ENCODE measurements at regions not wholly inside any gene's neighbourhood (a gene's known extent, or its start where the extent isn't known, plus 50 kb on each side); places are given as distances from the start of the nearest gene placed in this dataset.

DNA sequence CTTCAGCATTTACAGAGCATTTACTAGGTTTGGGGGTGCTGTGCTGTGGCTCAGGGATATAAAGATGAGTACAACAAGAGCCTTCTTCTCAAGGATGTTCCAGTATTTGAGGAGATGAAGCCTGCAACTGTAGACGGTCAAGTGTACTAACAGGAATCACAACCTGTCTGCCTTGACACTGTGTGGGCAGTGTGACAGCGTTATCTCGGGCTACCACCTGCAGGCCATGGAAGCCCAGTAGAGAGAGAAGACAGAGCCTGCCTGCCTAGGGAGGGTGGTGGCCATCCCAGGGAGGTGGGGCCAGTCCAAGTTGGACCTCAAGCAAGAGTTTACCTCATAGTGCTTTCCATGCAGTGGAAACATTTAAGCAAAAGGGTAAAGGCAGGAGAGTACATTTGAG, 215.1 kb upstream of the ASIC2 start:
- no peak for DNase-seq (ENCODE audit: low read depth)
- TF ChIP-seq, protein P1, sequence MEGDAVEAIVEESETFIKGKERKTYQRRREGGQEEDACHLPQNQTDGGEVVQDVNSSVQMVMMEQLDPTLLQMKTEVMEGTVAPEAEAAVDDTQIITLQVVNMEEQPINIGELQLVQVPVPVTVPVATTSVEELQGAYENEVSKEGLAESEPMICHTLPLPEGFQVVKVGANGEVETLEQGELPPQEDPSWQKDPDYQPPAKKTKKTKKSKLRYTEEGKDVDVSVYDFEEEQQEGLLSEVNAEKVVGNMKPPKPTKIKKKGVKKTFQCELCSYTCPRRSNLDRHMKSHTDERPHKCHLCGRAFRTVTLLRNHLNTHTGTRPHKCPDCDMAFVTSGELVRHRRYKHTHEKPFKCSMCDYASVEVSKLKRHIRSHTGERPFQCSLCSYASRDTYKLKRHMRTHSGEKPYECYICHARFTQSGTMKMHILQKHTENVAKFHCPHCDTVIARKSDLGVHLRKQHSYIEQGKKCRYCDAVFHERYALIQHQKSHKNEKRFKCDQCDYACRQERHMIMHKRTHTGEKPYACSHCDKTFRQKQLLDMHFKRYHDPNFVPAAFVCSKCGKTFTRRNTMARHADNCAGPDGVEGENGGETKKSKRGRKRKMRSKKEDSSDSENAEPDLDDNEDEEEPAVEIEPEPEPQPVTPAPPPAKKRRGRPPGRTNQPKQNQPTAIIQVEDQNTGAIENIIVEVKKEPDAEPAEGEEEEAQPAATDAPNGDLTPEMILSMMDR (IDR thresholded peaks at IDR 0.05; ENCODE audit: control insufficient read depth, insufficient read depth, low read depth, low read length, missing control alignments), result no peak
- H3K4me3 ChIP-seq (ENCODE audit: control insufficient read depth, low read depth, low read length), result no peak overlapping the region

DNA sequence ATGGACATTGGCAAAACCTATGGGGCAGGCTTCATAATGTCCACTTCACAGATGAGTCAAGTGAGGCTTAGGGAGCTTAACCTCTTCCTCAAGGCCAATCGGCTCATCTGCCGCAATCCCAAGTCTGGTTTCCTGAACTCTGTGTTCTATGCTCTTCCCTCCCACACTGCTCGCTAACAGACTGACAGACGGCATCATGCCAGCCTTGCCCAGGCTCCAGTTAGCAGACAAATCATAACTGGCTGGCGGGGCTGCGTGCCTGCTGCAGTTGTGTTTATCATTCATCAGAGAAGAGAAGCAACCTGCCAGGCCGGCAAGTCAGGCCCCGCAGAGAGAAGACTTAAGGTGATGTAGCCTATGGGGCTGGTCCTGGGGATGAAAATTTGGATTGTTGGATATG, 216.2 kb upstream of the ASIC2 start:
- H3K4me3 ChIP-seq (ENCODE audit: control insufficient read depth, low read depth, low read length), result no peak overlapping the region
- DNase-seq (ENCODE audit: low read depth), result no peak
- TF ChIP-seq, protein P1 (IDR thresholded peaks at IDR 0.05; ENCODE audit: control insufficient read depth, insufficient read depth, low read depth, low read length, missing control alignments), result no peak

DNA sequence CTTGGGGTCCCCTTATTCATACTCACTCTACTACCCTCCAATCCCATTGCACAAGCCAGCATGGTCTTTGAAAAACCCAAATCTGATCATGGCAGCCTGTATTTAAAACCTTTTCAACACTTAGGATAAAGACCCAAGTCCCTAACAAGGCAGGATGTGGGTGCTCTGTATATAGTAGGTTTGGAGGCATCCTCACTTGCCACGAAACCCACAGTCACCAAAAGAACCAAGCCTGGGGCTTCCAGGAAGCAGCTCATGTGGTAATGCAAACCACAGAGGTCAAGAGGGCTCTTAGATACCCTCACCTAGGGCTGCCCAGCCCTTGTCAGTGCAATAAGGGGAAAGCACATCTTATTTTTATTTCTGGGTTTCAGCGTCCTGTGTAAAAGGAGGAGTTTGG, 218.6 kb upstream of the ASIC2 start:
- DNase-seq (ENCODE audit: low read depth), result no peak
- TF ChIP-seq, protein P1 (IDR thresholded peaks at IDR 0.05; ENCODE audit: control insufficient read depth, insufficient read depth, low read depth, low read length, missing control alignments), result no peak
- H3K4me3 ChIP-seq (ENCODE audit: control insufficient read depth, low read depth, low read length), result no peak overlapping the region

DNA sequence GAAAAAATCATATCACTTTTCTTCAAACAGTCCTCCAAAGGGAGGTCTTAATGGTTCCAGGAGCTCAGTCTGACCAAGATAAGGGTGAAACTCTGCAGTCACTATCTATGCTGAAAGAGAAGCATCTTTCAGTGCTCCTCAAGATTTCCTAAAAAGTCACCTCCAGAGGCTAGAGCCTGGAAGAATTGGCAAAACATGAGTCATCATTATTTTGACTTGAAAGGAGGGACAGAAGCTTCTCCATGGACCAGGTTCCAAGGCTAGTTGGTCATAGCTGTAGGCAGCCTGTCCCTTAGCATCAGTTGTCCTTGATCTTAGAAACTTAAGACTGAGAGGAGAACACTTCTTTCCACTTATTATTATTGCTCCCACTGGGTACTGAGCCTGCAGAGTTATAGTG, 219.0 kb upstream of the ASIC2 start:
- no peak overlapping the region for H3K4me3 ChIP-seq (ENCODE audit: control insufficient read depth, low read depth, low read length)
- no peak for DNase-seq (ENCODE audit: low read depth)
- TF ChIP-seq, protein P1 (IDR thresholded peaks at IDR 0.05; ENCODE audit: control insufficient read depth, insufficient read depth, low read depth, low read length, missing control alignments), result no peak

DNA sequence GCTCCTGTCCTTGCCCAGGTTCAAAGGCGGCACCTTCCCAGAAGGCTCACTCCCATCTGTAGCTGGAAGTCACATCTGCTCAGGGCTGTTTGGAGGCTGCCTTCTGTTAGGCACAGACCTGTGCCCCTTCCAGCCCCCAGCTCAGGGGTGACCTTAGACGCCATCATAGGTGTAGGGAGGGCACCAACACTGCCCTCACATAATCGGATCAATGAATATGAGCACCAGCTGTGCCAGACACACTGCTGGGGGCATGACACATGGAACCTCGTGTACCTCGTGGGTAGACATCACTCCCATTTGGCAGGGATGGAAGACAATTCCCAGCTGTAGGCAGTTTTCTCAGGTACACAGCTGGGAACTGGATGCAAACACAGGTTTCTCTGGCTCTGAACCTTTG, 220.7 kb upstream of the ASIC2 start:
- H3K4me3 ChIP-seq (ENCODE audit: control insufficient read depth, low read depth, low read length), result no peak overlapping the region
- no peak for DNase-seq (ENCODE audit: low read depth)
- TF ChIP-seq, protein P1 (IDR thresholded peaks at IDR 0.05; ENCODE audit: control insufficient read depth, insufficient read depth, low read depth, low read length, missing control alignments), result no peak

DNA sequence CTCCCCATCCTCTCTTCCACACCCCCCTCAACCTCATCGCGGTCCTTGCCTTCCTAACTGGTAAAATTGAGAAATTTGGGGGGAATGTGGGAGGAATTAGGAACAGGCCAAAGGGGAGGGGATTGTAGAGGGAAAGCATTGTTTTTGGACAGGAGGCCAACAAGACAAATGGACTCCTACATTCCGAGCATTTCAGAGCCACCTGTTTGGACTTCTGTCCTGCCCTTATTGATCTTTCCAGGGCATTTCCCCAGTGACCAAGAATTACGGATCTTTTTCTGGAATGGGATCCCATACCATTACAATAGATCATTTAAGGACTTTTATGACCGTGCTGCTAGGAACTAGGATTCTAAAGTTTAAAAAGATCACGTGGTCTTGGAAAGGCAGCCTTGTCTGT, 221.3 kb upstream of the ASIC2 start:
- TF ChIP-seq, protein P1 (IDR thresholded peaks at IDR 0.05; ENCODE audit: control insufficient read depth, insufficient read depth, low read depth, low read length, missing control alignments), result no peak
- no peak overlapping the region for H3K4me3 ChIP-seq (ENCODE audit: control insufficient read depth, low read depth, low read length)
- DNase-seq (ENCODE audit: low read depth), result no peak

DNA sequence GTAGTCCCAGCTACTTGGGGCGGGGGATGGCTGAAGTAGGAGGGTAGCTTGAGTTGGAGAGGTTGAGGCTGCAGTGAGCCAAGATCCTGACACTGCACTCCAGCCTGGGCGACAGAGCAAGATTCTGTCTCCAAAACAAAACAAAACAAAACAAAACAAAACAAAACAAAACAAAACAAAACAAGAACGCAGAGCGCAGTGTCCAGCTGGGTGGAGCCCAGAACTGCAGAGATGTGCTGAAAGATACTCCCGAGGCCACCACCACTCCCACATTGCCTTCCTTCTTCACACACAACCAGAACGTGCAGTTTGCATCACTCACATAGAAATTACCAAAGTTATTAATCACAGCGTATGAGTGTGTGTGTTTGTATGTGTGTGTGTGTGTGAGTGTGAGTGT, 222.9 kb upstream of the ASIC2 start:
- no peak for DNase-seq (ENCODE audit: low read depth)
- TF ChIP-seq, protein P1 (IDR thresholded peaks at IDR 0.05; ENCODE audit: control insufficient read depth, insufficient read depth, low read depth, low read length, missing control alignments), result no peak
- no peak overlapping the region for H3K4me3 ChIP-seq (ENCODE audit: control insufficient read depth, low read depth, low read length)

Data from AG09309 (cell line).